Right forelimb (tissue), 1 donor: ENCODE measurements at regions not wholly inside any gene's neighbourhood (a gene's known extent, or its start where the extent isn't known, plus 50 kb on each side); places are given as distances from the start of the nearest gene placed in this dataset.

Experiments
- DNase-seq: peaks from one replicate; pipeline ENCODE4 v3.0.0-alpha.2; 2018

GRCh38 chr22:49620666-49621065, 207.0 kb downstream of the BRD1 start:
- no peak for DNase-seq

- DNase-seq, result no peak
Measured at GRCh38 chr22:49620003-49620556, 207.6 kb downstream of the BRD1 start.

- no peak for DNase-seq
Measured at GRCh38 chr22:49619301-49619700, 208.4 kb downstream of the BRD1 start.

- no peak for DNase-seq
Measured at GRCh38 chr22:49618677-49618953, 209.1 kb downstream of the BRD1 start.

GRCh38 chr22:49617866-49618676, 209.6 kb downstream of the BRD1 start:
- DNase-seq, result no peak

GRCh38 chr22:49617264-49617663, 210.4 kb downstream of the BRD1 start:
- DNase-seq, result no peak

- DNase-seq, result no peak
Measured at GRCh38 chr22:49616356-49617231, 211.1 kb downstream of the BRD1 start.

- no peak for DNase-seq
Measured at GRCh38 chr22:49614966-49615965, 212.4 kb downstream of the BRD1 start.

- no peak for DNase-seq
Measured at GRCh38 chr22:49613511-49614270, 214.0 kb downstream of the BRD1 start.

GRCh38 chr22:49613108-49613507, 214.6 kb downstream of the BRD1 start:
- no peak for DNase-seq

GRCh38 chr22:49609207-49609876, 218.3 kb downstream of the BRD1 start:
- no peak for DNase-seq

GRCh38 chr22:49608660-49609059, 219.0 kb downstream of the BRD1 start:
- DNase-seq, result no peak

GRCh38 chr22:49608228-49608627, 219.4 kb downstream of the BRD1 start:
- no peak for DNase-seq

GRCh38 chr22:49607821-49608220, 219.9 kb downstream of the BRD1 start:
- no peak for DNase-seq

GRCh38 chr22:49606562-49607290, 220.9 kb downstream of the BRD1 start:
- DNase-seq, result no peak

GRCh38 chr22:49604732-49605302, 222.9 kb downstream of the BRD1 start:
- DNase-seq, result no peak

- DNase-seq, result no peak
Measured at GRCh38 chr22:49603016-49603415, 224.7 kb downstream of the BRD1 start.

- DNase-seq, result no peak
Measured at GRCh38 chr22:49602481-49602880, 225.2 kb downstream of the BRD1 start.

- no peak for DNase-seq
Measured at GRCh38 chr22:49601614-49602321, 225.9 kb downstream of the BRD1 start.
